ENCODE measurements at regions not wholly inside any gene's neighbourhood (a gene's known extent, or its start where the extent isn't known, plus 50 kb on each side); places are given as distances from the start of the nearest gene placed in this dataset.

GRCh38 chr2:19807866-19808265, 93.9 kb downstream of the TTC32 start:
- DNase-seq, result no peak

- no peak for DNase-seq
These were observed 94.4 kb downstream of the TTC32 start for GRCh38 chr2:19807346-19807745.

GRCh38 chr2:19806591-19806990, 95.2 kb downstream of the TTC32 start:
- DNase-seq, result no peak

GRCh38 chr2:19806131-19806530, 95.7 kb downstream of the TTC32 start:
- no peak for DNase-seq

DNA sequence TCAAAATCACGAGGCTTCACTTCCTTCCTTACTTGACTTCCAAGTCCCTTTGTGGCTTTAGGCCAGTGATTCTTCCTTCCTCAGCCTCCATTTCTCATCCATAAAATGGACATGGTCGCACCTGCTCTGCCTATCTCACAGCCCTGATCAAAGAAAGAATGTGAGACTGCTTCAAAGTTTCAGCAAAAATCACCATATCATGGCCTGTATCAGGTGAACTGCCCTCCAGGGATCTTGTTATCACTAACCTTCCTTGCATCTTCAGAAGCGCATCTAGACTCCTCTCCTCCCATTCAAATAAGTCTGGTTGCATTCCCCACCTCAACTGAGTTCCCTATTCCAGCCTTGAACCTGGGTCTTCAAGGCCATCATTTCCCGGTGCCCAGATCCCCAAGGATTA, 96.5 kb downstream of the TTC32 start:
- DNase-seq, result no peak

GRCh38 chr2:19804639-19805260, 97.0 kb downstream of the TTC32 start:
- no peak for DNase-seq

GRCh38 chr2:19802086-19802841, 99.5 kb downstream of the TTC32 start:
- DNase-seq, result no peak

GRCh38 chr2:19801367-19802080, 100.3 kb downstream of the TTC32 start:
- DNase-seq, result no peak

GRCh38 chr2:19800796-19801195, 101.0 kb downstream of the TTC32 start:
- no peak for DNase-seq

- DNase-seq, result no peak
These were observed 101.7 kb downstream of the TTC32 start for GRCh38 chr2:19799881-19800780.

DNA sequence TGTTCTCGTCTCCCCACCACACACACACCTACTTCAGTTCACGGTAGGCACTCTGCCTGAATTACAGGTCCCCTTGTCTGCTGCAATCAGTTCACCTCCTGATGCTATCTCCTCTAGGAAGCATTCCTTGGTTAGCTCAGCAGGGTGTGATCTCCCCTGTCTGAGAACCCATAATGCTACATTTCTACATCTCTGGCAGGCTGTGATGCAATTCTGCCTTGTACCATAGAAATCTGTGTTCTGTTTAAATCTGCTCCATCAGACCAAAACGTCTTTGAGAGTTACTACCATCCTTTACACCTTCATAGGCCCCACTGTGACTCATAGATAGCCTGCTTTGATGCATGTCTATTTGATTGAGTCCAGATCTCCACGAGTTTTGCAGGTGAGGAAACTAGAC, 103.9 kb downstream of the TTC32 start:
- DNase-seq, result no peak

GRCh38 chr2:19797243-19797810, 104.5 kb downstream of the TTC32 start:
- no peak for DNase-seq

- DNase-seq, result no peak
These were observed 105.6 kb downstream of the TTC32 start for GRCh38 chr2:19796035-19796695.

- DNase-seq, result no peak
These were observed 108.5 kb downstream of the TTC32 start for GRCh38 chr2:19793132-19793750.

GRCh38 chr2:19790291-19790690, 111.5 kb downstream of the TTC32 start:
- no peak for DNase-seq

DNA sequence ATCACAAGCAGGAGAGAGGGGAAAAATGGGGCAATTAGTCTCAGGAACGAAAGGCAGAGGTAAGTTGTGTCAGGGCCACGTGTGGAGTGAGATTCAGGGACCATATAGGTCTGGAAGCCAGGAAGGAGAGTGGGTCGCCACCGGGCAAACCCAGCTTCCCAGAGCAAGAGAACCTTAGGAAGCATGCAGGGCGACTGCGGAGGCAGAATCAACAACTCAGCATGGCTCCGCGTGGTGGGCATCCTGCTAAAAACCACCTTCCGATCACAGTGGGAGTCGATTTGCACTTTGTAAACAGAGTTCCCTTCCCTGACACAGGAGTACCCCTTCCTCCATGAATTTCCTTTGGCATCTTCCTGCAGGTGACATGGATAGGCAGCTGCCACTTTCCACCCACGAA, 114.6 kb downstream of the TTC32 start:
- no peak for DNase-seq

- no peak for DNase-seq
These were observed 115.2 kb downstream of the TTC32 start for GRCh38 chr2:19786408-19787058.

DNA sequence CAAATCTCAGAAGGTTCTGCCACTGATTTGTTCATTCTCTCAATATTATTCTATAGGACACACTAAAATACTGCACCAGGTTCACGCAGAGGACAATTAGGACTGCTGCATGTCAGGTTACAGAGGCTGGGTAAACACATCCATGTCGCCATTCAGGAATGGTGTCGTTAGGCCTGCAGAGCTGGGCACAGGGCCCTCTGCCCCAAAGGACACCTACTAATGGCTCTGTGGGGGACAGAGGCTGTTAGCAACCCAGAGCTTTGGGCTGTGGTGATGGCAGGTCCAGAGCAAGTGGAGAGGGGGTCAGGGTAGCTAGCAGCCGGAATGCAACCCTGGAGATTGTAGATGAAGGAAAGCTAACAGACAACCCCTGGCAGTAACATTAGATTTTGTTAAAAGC, 115.9 kb downstream of the TTC32 start:
- no peak for DNase-seq

DNA sequence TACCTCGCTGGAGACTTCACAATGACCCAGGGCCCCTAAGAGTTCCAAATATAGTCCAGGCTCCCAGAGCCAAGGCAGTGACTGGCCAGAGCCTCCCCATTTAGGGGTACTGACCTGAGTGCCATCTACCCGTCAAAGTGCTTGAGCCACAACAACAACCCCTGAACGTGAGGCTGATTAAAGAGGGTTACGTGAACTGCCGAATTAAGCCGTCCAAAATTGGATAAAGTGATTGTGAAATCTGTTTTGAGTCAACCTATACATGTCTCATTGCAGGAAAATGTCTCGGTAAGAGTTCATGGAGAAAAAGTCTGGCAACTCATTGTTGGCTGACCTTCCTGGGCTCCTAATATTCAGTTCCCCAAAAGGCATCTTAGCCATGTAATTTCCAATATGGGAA, 116.3 kb downstream of the TTC32 start:
- DNase-seq, result no peak

- no peak for DNase-seq
These were observed 117.3 kb downstream of the TTC32 start for GRCh38 chr2:19784456-19784855.

- DNase-seq, result no peak
These were observed 117.8 kb downstream of the TTC32 start for GRCh38 chr2:19783935-19784334.

All from CD4-positive, alpha-beta T cell treated with Interferon gamma for 1 hour (primary cell).